ENCODE measurements at regions not wholly inside any gene's neighbourhood (a gene's known extent, or its start where the extent isn't known, plus 50 kb on each side); places are given as distances from the start of the nearest gene placed in this dataset.

GRCh38 chr1:109823543-109824348, 60.0 kb upstream of the EPS8L3 start:
- TF ChIP-seq NFIC (IDR thresholded peaks at IDR 0.05) (no peak), CREB1 (IDR thresholded peaks at IDR 0.05; ENCODE audit: low read depth) (no peak), TEAD4 (IDR thresholded peaks at IDR 0.05) (no peak), ZBTB7A (IDR thresholded peaks at IDR 0.05; ENCODE audit: low read depth) (no peak)
- TF ChIP-seq, protein P1, sequence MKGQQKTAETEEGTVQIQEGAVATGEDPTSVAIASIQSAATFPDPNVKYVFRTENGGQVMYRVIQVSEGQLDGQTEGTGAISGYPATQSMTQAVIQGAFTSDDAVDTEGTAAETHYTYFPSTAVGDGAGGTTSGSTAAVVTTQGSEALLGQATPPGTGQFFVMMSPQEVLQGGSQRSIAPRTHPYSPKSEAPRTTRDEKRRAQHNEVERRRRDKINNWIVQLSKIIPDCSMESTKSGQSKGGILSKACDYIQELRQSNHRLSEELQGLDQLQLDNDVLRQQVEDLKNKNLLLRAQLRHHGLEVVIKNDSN (IDR thresholded peaks at IDR 0.05): no peak

DNA sequence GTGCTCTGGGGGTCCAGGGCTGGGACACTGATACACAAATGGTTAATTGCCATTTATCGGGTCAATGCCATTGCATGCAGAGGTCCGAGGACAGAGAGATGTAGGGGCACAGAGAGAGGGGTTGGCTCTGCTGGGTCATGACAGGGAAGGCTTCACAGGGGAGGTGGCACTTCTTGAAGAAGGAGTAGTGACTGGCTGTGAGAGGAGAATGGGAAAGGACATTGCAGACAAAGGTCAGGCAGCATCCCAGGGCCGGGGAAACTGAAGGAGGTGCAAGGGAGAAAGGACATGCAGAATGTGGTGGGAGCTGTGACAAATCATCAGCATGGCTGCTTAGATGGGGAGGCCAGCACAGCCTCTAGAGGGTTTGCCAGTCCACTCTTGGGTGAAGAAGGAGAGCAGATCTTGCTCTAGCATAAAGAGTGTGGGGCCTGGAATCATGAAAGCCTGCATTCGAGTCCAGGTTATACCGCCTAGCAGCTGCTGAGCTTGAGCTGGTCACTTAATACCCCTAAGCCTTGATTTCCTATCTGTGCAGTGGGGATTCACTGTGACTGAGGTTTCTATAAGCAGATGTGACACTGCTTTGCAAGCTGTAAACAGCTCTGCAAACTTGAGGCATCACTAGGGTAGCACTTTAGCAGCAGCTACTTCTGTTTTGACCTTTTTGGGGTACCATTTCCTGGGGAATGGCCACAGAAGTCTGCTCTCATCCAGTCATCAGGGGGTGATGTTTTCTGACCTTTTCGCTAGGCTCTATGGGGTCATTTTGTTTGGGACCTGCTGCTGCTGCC, 59.2 kb upstream of the EPS8L3 start:
- TF ChIP-seq CEBPB (IDR thresholded peaks at IDR 0.05) (no peak), REST (IDR thresholded peaks at IDR 0.05; ENCODE audit: low read depth) (no peak), RAD21 (IDR thresholded peaks at IDR 0.05; ENCODE audit: low read depth) (no peak), YY1 (IDR thresholded peaks at IDR 0.05; ENCODE audit: low read depth) (no peak), TCF12 (IDR thresholded peaks at IDR 0.05; ENCODE audit: low read depth) (no peak), NFIC (IDR thresholded peaks at IDR 0.05) (no peak), EP300 (IDR thresholded peaks at IDR 0.05; ENCODE audit: borderline replicate concordance) (no peak), EGR1 (IDR thresholded peaks at IDR 0.05) (no peak), TEAD4 (IDR thresholded peaks at IDR 0.05) (no peak), CREB1 (IDR thresholded peaks at IDR 0.05; ENCODE audit: low read depth) (no peak), ZBTB7A (IDR thresholded peaks at IDR 0.05; ENCODE audit: low read depth) (no peak), FOXM1 (IDR thresholded peaks at IDR 0.05; ENCODE audit: borderline replicate concordance, low read depth) (no peak), TAF1 (IDR thresholded peaks at IDR 0.05; ENCODE audit: low read depth) (no peak)
- TF ChIP-seq, protein P2, sequence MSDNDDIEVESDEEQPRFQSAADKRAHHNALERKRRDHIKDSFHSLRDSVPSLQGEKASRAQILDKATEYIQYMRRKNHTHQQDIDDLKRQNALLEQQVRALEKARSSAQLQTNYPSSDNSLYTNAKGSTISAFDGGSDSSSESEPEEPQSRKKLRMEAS (IDR thresholded peaks at IDR 0.05): no peak
- TF ChIP-seq, protein P1 (IDR thresholded peaks at IDR 0.05): no peak

DNA sequence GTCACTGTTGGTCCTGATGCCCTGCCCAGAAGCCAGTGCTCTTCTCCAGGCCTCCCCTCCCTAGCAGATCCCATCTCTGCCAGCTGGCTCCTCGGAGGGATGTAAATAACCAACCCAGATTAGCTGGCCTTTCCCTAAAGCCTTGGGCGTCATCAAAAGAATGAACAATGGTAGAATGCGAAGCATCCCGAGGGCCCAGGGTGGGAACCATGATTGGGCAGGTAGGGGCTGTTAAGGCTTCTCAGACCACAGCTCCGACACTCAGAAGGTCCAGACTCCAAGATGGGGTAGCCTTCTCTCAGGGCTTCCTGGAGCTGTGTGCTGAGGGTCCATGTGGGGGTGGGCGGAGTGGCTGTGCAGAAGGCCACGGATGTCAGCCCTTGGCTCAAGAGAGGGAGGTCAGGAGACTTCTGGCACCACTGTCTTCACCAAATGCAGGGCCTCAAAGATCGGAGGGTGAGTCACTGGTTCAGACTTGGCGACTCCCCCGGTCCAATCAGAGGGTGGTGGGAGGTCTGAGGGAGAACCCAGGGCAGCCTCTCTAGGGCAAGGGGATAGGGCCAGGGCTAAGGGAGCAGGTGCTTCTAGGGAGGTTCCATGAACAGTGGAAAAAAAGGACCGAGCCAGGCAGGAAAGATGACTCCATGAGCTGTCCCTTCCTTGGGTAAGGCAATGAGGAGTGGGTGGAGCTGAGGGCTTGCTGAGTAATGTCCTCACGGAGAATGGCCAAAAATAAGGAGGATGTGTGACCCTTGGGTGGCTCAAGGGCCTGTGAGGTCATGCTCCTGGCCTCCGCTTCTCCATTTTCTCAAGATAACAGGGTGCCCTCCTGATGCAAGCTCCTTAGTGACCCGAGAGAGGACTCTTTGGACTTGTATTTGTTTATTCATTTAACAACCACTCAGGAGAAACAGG, 58.4 kb upstream of the EPS8L3 start:
- TF ChIP-seq, protein P2 (IDR thresholded peaks at IDR 0.05): no peak
- TF ChIP-seq RAD21 (IDR thresholded peaks at IDR 0.05; ENCODE audit: low read depth) (no peak), REST (IDR thresholded peaks at IDR 0.05; ENCODE audit: low read depth) (no peak), TEAD4 (IDR thresholded peaks at IDR 0.05) (no peak), ZBTB7A (IDR thresholded peaks at IDR 0.05; ENCODE audit: low read depth) (no peak), YY1 (IDR thresholded peaks at IDR 0.05; ENCODE audit: low read depth) (no peak), EGR1 (IDR thresholded peaks at IDR 0.05) (no peak), TAF1 (IDR thresholded peaks at IDR 0.05; ENCODE audit: low read depth) (no peak), CEBPB (IDR thresholded peaks at IDR 0.05) (no peak), CREB1 (IDR thresholded peaks at IDR 0.05; ENCODE audit: low read depth) (no peak), TCF12 (IDR thresholded peaks at IDR 0.05; ENCODE audit: low read depth) (no peak), NFIC (IDR thresholded peaks at IDR 0.05) (no peak), EP300 (IDR thresholded peaks at IDR 0.05; ENCODE audit: borderline replicate concordance) (no peak), FOXM1 (IDR thresholded peaks at IDR 0.05; ENCODE audit: borderline replicate concordance, low read depth) (no peak)
- TF ChIP-seq, protein P1 (IDR thresholded peaks at IDR 0.05): no peak

DNA sequence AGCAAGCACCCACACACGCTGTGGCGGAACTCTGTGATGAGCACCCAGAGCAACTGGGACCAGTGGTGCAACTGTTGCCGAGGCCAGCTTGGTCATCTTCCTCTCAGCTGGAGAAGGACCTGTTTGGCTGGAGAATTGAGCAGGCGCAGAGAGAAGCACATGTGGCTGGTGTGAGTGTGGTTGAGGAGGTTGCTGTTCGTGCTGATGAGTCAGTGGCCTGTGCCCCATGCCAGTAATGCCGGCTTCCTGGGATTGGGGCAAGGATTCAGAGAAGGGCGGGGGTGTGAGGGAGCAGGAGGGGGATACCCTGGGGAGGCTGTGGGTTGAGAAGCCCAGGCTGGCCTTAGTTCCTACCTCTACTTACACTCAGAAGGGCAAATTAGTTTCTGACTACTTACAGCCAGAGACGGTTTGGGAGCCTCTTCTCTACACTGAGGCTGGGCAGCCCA, 57.5 kb upstream of the EPS8L3 start:
- TF ChIP-seq CEBPB (IDR thresholded peaks at IDR 0.05): no peak
- TF ChIP-seq TCF12 (IDR thresholded peaks at IDR 0.05; ENCODE audit: low read depth): no peak
- no peak for TF ChIP-seq FOXM1 (IDR thresholded peaks at IDR 0.05; ENCODE audit: borderline replicate concordance, low read depth)
- no peak for TF ChIP-seq EP300 (IDR thresholded peaks at IDR 0.05; ENCODE audit: borderline replicate concordance)
- TF ChIP-seq TAF1 (IDR thresholded peaks at IDR 0.05; ENCODE audit: low read depth): no peak
- no peak for TF ChIP-seq YY1 (IDR thresholded peaks at IDR 0.05; ENCODE audit: low read depth)
- TF ChIP-seq, protein P2 (IDR thresholded peaks at IDR 0.05): no peak
- no peak for TF ChIP-seq CREB1 (IDR thresholded peaks at IDR 0.05; ENCODE audit: low read depth)
- TF ChIP-seq EGR1 (IDR thresholded peaks at IDR 0.05): no peak
- no peak for TF ChIP-seq ZBTB7A (IDR thresholded peaks at IDR 0.05; ENCODE audit: low read depth)
- no peak for TF ChIP-seq TEAD4 (IDR thresholded peaks at IDR 0.05)
- no peak for TF ChIP-seq NFIC (IDR thresholded peaks at IDR 0.05)
- no peak for TF ChIP-seq RAD21 (IDR thresholded peaks at IDR 0.05; ENCODE audit: low read depth)
- TF ChIP-seq REST (IDR thresholded peaks at IDR 0.05; ENCODE audit: low read depth): no peak
- TF ChIP-seq, protein P1 (IDR thresholded peaks at IDR 0.05): no peak

All from Ishikawa (cell line).